Left colon (tissue), 2 donors: ENCODE measurements at regions not wholly inside any gene's neighbourhood (a gene's known extent, or its start where the extent isn't known, plus 50 kb on each side); places are given as distances from the start of the nearest gene placed in this dataset.

Experiments used
- ATAC-seq: fragments of 200-7000 bp; cut with Tn5 transposase; one replicate; pipeline ENCODE4 v1.9.1; 2020; ENCODE audit warnings: mild to moderate bottlenecking, moderate library complexity
- DNase-seq, 2 donors: peaks; one replicate each; pipeline ENCODE4 v3.0.0-alpha.2; 2020
- intact Hi-C, 2 donors: fragments of 100-400 bp; cut with DNase I in 1 of 2; cut with micrococcal nuclease in 1 of 2; formaldehyde crosslinking; loops; one replicate each; pipeline versions ENCODE4 v1.11.2 to v1.14.0; 2022; cut with DNase I, micrococcal nuclease
- donor health status: DM: no; HTN: no; CAD: no.
- donor health status: DM: yes; HTN: yes; CAD: no.

- no peak for ATAC-seq
- intact Hi-C loops, result no loop called here
- DNase-seq, result no peak
These were observed 481.7 kb downstream of the BCAT1 start for GRCh38 chr12:24467226-24467625.

- intact Hi-C loops, result no loop called here
- ATAC-seq (no peak), DNase-seq (no peak)
These were observed 485.5 kb downstream of the BCAT1 start for GRCh38 chr12:24463375-24463774.

GRCh38 chr12:24462946-24463345 is 486.0 kb downstream of the BCAT1 start:
- intact Hi-C loops, result no loop called here
- no peak for DNase-seq
- no peak for ATAC-seq

- ATAC-seq, result no peak
- intact Hi-C loops, result no loop called here
- no peak for DNase-seq
These were observed 488.4 kb downstream of the BCAT1 start for GRCh38 chr12:24460506-24460905.

- intact Hi-C loops, result no loop called here
- DNase-seq (no peak), ATAC-seq (no peak)
These were observed 488.8 kb downstream of the BCAT1 start for GRCh38 chr12:24460099-24460498.

GRCh38 chr12:24455811-24456210 is 493.1 kb downstream of the BCAT1 start:
- intact Hi-C loops, result no loop called here
- no peak for DNase-seq
- ATAC-seq, result no peak

GRCh38 chr12:24447678-24448077 is 498.2 kb upstream of the SOX5 start:
- ATAC-seq (no peak), DNase-seq (no peak)
- intact Hi-C loops, result no loop called here

GRCh38 chr12:24446287-24446686 is 496.8 kb upstream of the SOX5 start:
- no peak for ATAC-seq
- no peak for DNase-seq
- intact Hi-C loops, result no loop called here

- no peak for ATAC-seq
- intact Hi-C loops, result no loop called here
- DNase-seq, result no peak
These were observed 495.2 kb upstream of the SOX5 start for GRCh38 chr12:24444634-24445033.

GRCh38 chr12:24441458-24441857 is 492.0 kb upstream of the SOX5 start:
- intact Hi-C loops, result no loop called here
- DNase-seq, result no peak

GRCh38 chr12:24436667-24437066 is 487.2 kb upstream of the SOX5 start:
- DNase-seq (no peak), ATAC-seq (no peak)
- intact Hi-C loops, result no loop called here

More at GRCh38 chr12:24441458-24441857, 492.0 kb upstream of the SOX5 start:
- no peak for ATAC-seq

- intact Hi-C loops, result no loop called here
- DNase-seq (no peak), ATAC-seq (no peak)
These were observed 482.4 kb upstream of the SOX5 start for GRCh38 chr12:24431872-24432271.

- DNase-seq, result no peak
- intact Hi-C loops, result no loop called here
These were observed 478.3 kb upstream of the SOX5 start for GRCh38 chr12:24427776-24428175.

GRCh38 chr12:24425601-24425970 is 476.1 kb upstream of the SOX5 start:
- intact Hi-C loops, result no loop called here
- ATAC-seq (no peak), DNase-seq (no peak)

More at GRCh38 chr12:24427776-24428175, 478.3 kb upstream of the SOX5 start:
- ATAC-seq, result no peak

- no peak for ATAC-seq
- no peak for DNase-seq
- intact Hi-C loops, result no loop called here
These were observed 475.6 kb upstream of the SOX5 start for GRCh38 chr12:24424889-24425600.

GRCh38 chr12:24424376-24424775 is 474.9 kb upstream of the SOX5 start:
- intact Hi-C loops, result no loop called here
- no peak for DNase-seq
- no peak for ATAC-seq

- no peak for ATAC-seq
- no peak for DNase-seq
- intact Hi-C loops, result no loop called here
These were observed 474.1 kb upstream of the SOX5 start for GRCh38 chr12:24423611-24424010.

- intact Hi-C loops, result no loop called here
- ATAC-seq, result no peak
- no peak for DNase-seq
These were observed 472.3 kb upstream of the SOX5 start for GRCh38 chr12:24421759-24422158.

GRCh38 chr12:24418157-24418556 is 468.7 kb upstream of the SOX5 start:
- DNase-seq (no peak), ATAC-seq (no peak)
- intact Hi-C loops, result no loop called here

GRCh38 chr12:24416423-24417109 is 467.1 kb upstream of the SOX5 start:
- intact Hi-C loops, result no loop called here
- DNase-seq (no peak), ATAC-seq (no peak)

GRCh38 chr12:24415934-24416333 is 466.5 kb upstream of the SOX5 start:
- intact Hi-C loops, result no loop called here
- ATAC-seq, result no peak
- no peak for DNase-seq
